ENCODE measurements at regions not wholly inside any gene's neighbourhood (a gene's known extent, or its start where the extent isn't known, plus 50 kb on each side); places are given as distances from the start of the nearest gene placed in this dataset.

- TF ChIP-seq POLR2AphosphoS5 (IDR thresholded peaks at IDR 0.05; ENCODE audit: borderline replicate concordance, low read depth, low read length) (no peak), EZH2 (IDR thresholded peaks at IDR 0.05) (no peak)
These were observed 205.8 kb upstream of the EEA1 start for GRCh38 chr12:93134893-93135285.
